22Rv1 (cell line): ENCODE measurements at regions not wholly inside any gene's neighbourhood (a gene's known extent, or its start where the extent isn't known, plus 50 kb on each side); places are given as distances from the start of the nearest gene placed in this dataset.

Experiments used
- ZFX ChIP-seq: fragments of 450-650 bp; IDR thresholded peaks from 2 replicates; pipeline ENCODE4 v1.6.1; 2017; ENCODE audit warnings: antibody characterized with exemption, borderline replicate concordance
- TF ChIP-seq, protein P1 (sequence below): fragments of 450-650 bp; IDR thresholded peaks from 2 replicates; pipeline ENCODE4 v1.5.1; 2017; ENCODE audit warnings: mild to moderate bottlenecking

GRCh38 chr20:60506061-60506460 lies 547.8 kb downstream of the CDH26 start:
- TF ChIP-seq, protein P1, sequence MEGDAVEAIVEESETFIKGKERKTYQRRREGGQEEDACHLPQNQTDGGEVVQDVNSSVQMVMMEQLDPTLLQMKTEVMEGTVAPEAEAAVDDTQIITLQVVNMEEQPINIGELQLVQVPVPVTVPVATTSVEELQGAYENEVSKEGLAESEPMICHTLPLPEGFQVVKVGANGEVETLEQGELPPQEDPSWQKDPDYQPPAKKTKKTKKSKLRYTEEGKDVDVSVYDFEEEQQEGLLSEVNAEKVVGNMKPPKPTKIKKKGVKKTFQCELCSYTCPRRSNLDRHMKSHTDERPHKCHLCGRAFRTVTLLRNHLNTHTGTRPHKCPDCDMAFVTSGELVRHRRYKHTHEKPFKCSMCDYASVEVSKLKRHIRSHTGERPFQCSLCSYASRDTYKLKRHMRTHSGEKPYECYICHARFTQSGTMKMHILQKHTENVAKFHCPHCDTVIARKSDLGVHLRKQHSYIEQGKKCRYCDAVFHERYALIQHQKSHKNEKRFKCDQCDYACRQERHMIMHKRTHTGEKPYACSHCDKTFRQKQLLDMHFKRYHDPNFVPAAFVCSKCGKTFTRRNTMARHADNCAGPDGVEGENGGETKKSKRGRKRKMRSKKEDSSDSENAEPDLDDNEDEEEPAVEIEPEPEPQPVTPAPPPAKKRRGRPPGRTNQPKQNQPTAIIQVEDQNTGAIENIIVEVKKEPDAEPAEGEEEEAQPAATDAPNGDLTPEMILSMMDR, result no peak
- no peak for TF ChIP-seq ZFX
